ENCODE measurements at regions not wholly inside any gene's neighbourhood (a gene's known extent, or its start where the extent isn't known, plus 50 kb on each side); places are given as distances from the start of the nearest gene placed in this dataset.

DNA sequence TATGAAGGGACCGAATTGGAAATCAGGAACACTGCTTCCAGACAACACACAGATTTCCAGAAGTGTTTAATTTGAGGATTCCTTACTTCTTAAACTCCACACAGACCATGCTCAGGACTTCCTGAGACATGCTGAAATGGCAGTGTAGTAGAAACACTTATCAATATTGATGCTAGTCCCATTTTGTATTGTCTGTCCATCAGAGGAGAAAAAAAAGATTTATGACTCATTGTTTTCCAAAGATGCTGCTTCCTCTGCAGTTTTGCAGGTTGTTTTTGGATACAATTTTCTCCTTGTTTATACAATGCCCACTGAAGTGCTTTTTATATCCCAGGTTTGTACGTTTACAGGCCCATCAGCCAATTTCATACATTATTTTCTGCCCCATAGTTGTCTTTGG, 68.3 kb upstream of the TANC2 start:
- in situ Hi-C loops (cut with HindIII; ENCODE audit: low sequenced_read_pairs) = no loop called here
- no peak overlapping the region for H3K4me3 ChIP-seq (ENCODE audit: low read depth, low read length)
- no peak for DNase-seq (ENCODE audit: low read depth)
- TF ChIP-seq, protein P1, sequence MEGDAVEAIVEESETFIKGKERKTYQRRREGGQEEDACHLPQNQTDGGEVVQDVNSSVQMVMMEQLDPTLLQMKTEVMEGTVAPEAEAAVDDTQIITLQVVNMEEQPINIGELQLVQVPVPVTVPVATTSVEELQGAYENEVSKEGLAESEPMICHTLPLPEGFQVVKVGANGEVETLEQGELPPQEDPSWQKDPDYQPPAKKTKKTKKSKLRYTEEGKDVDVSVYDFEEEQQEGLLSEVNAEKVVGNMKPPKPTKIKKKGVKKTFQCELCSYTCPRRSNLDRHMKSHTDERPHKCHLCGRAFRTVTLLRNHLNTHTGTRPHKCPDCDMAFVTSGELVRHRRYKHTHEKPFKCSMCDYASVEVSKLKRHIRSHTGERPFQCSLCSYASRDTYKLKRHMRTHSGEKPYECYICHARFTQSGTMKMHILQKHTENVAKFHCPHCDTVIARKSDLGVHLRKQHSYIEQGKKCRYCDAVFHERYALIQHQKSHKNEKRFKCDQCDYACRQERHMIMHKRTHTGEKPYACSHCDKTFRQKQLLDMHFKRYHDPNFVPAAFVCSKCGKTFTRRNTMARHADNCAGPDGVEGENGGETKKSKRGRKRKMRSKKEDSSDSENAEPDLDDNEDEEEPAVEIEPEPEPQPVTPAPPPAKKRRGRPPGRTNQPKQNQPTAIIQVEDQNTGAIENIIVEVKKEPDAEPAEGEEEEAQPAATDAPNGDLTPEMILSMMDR (IDR thresholded peaks at IDR 0.05; ENCODE audit: low read depth, low read length, missing control alignments) = no peak

DNA sequence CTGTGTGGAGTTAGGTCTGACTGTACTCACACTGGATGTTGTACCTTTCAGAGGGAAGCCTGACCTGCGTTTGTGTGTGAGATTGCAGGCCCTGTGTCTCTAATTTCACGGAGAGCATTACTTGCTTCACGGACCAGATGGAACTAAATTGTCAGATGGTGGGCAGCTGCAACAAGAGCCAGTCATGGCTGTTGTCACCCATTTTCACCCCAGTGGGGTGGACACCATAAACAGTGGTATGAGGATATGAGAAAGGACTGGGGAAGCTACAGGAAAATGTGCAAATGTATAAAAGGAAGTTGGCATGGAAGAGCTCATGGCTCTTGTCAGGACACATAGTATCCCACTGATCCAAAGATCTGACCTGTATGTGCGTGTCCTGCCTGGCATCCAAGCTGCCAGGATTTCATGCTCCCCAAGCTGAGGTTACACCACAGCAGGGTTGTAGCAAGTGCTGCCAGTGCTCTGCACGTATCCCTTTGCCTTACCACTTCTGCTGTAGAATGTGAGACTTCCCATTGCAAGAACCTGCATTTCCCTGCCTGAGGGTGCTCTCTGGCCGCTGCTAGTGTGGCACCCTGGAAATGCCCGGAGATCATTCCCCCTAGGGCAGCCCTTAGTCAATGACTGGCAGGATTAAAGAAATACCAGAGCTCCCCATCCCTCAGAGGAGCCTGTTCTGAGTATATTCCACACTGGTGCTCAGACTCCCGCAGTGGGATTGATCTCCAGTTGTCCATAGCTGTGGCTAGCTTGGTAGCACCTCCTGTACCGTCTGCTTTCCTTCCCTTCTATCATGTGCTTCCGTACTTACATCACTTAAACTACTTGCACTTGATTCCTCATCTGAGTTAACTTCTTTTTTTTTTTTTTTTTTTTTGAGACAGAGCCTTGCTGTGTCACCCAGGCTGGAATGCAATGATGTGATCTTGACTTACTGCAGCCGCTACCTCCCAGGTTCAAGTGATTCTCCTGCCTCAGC, 70.4 kb upstream of the TANC2 start:
- TF ChIP-seq, protein P1 (IDR thresholded peaks at IDR 0.05; ENCODE audit: low read depth, low read length, missing control alignments) = no peak
- H3K4me3 ChIP-seq (ENCODE audit: low read depth, low read length) = no peak overlapping the region
- in situ Hi-C loops (cut with HindIII; ENCODE audit: low sequenced_read_pairs) = no loop called here
- DNase-seq (ENCODE audit: low read depth) = no peak

DNA sequence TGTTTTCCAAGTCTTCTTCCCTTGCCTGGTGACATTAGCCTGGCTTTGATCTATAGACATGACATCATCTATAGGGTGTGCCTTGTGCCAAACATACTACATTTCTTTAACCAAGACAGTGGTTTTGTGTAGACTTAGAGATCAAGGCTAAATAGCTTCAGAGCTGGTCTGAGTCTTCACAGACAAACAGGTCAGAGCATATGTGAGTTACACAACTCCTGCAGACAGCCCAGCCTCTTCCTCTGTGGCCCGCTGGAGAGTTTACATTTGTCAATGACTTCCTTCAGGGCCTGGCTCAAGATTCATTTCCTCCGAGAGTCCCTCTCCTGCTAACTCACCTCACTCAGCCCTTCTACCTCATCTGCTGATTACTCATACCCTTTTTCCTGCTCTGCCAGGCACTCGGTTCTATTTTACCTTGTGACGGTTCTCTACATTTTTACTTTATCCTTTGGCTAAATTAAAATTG, 73.1 kb upstream of the TANC2 start:
- in situ Hi-C loops (cut with HindIII; ENCODE audit: low sequenced_read_pairs) = no loop called here
- no peak overlapping the region for H3K4me3 ChIP-seq (ENCODE audit: low read depth, low read length)
- DNase-seq (ENCODE audit: low read depth) = no peak
- TF ChIP-seq, protein P1 (IDR thresholded peaks at IDR 0.05; ENCODE audit: low read depth, low read length, missing control alignments) = no peak

DNA sequence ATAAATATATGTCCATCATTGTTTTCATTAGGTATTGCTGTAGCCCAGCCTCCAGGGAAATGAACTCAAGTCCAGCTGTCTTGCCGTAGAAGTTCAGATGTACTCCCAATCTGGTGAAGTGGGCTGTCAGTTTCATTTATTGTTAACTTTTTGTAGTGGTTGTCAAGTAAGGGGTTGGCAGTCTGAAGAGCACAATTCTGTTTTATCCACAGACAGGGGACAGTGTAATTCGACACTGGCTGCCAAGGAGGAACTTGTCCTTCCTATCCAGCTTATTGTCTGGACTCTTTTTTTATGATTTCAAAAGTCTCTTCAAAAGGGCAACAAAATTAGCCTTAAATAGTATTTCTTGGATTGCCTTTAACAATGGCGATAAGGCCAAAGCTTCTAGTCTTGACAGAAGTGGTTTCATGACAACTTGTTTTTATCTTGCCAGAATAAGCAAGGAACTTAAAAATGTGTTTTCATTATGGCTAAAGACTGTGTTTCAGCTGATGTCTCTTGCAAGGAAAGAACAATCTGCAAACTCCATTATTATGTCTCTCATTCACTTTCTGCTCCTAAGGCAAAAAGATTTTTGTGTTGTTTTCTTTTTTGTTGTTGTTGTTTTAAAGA, 73.9 kb upstream of the TANC2 start:
- TF ChIP-seq, protein P1 (IDR thresholded peaks at IDR 0.05; ENCODE audit: low read depth, low read length, missing control alignments) = no peak
- DNase-seq (ENCODE audit: low read depth) = no peak
- in situ Hi-C loops (cut with HindIII; ENCODE audit: low sequenced_read_pairs) = no loop called here
- no peak overlapping the region for H3K4me3 ChIP-seq (ENCODE audit: low read depth, low read length)

GRCh38 chr17:62891659-62892058, 74.4 kb upstream of the TANC2 start:
- in situ Hi-C loops (cut with HindIII; ENCODE audit: low sequenced_read_pairs) = no loop called here
- TF ChIP-seq, protein P1 (IDR thresholded peaks at IDR 0.05; ENCODE audit: low read depth, low read length, missing control alignments) = no peak
- no peak overlapping the region for H3K4me3 ChIP-seq (ENCODE audit: low read depth, low read length)
- DNase-seq (ENCODE audit: low read depth) = no peak

DNA sequence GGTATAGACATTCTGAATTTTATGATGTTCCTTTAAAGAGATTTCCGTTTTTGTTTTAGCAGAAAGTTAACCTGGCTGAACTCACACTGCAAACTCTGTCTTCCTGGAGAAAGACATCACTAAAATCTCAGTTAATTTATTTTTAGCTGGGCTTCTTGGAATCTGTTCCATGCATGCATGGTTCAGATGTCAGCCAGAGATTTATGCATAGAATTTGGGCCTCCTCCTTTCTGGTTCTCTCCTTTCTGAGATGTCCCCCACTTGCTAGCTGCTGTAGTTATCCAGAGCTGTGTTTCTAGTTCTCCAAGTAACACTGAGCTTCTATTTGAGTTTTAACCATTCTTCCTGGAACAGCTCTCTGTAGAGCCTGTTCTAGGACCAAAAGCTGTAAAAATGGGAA, 77.3 kb upstream of the TANC2 start:
- TF ChIP-seq, protein P1 (IDR thresholded peaks at IDR 0.05; ENCODE audit: low read depth, low read length, missing control alignments) = no peak
- DNase-seq (ENCODE audit: low read depth) = no peak
- in situ Hi-C loops (cut with HindIII; ENCODE audit: low sequenced_read_pairs) = no loop called here
- H3K4me3 ChIP-seq (ENCODE audit: low read depth, low read length) = no peak overlapping the region
